Cardiac muscle cell (in vitro differentiated cells and primary cell): ENCODE measurements at regions not wholly inside any gene's neighbourhood (a gene's known extent, or its start where the extent isn't known, plus 50 kb on each side); places are given as distances from the start of the nearest gene placed in this dataset.

Source experiments
- DNase-seq, 2 donors: peaks; one replicate each; pipeline versions ENCODE4 v3.0.0 to v3.0.0-alpha.2; 2010 to 2017; ENCODE audit warnings: low read depth in 1 of 2, low spot score in 1 of 2
- H3K27ac ChIP-seq: fragments of 200-600 bp; sonication (generic); 2 replicates; pipeline ENCODE4 v1.5.1; 2016
- H3K27me3 ChIP-seq: fragments of 200-600 bp; sonication (generic); 2 replicates; pipeline ENCODE4 v1.6.0; 2016; ENCODE audit warnings: control low read depth
- H3K36me3 ChIP-seq: fragments of 200-600 bp; sonication (generic); 2 replicates; pipeline ENCODE4 v1.5.1; 2016; ENCODE audit warnings: control low read depth
- H3K4me1 ChIP-seq: fragments of 200-600 bp; sonication (generic); 2 replicates; pipeline ENCODE4 v1.8.1; 2017; ENCODE audit warnings: low read depth, mild to moderate bottlenecking, mixed run types
- H3K4me3 ChIP-seq: fragments of 200-600 bp; sonication (generic); 2 replicates; pipeline ENCODE4 v1.5.1; 2016; ENCODE audit warnings: mild to moderate bottlenecking
- H3K9me3 ChIP-seq: fragments of 200-600 bp; sonication (generic); 2 replicates; pipeline ENCODE4 v1.5.1; 2017; ENCODE audit warnings: low read depth, mild to moderate bottlenecking, control low read depth
- CTCF ChIP-seq: IDR thresholded peaks from 2 replicates; pipeline ENCODE4 v1.5.1; 2012; ENCODE audit warnings: low read depth, mild to moderate bottlenecking, low read length

- H3K36me3 ChIP-seq, result no peaks in the 10 kb centered on the region
- TF ChIP-seq CTCF, result no peak
- H3K4me1 ChIP-seq, result peaks cover 13% of the 10 kb centered on the region
- no peaks in the 10 kb centered on the region for H3K9me3 ChIP-seq
- H3K27ac ChIP-seq, result no peak overlapping the region
- no peak for DNase-seq
- H3K4me3 ChIP-seq, result no peak overlapping the region
- H3K27me3 ChIP-seq, result no peaks in the 10 kb centered on the region
Observed at GRCh38 chrX:138761380-138761779, 49.9 kb upstream of the FGF13 start.
